ENCODE measurements at regions not wholly inside any gene's neighbourhood (a gene's known extent, or its start where the extent isn't known, plus 50 kb on each side); places are given as distances from the start of the nearest gene placed in this dataset.
"Not testable (repeated sequence)": the region's sequence is repeated elsewhere in the genome, so short reads cannot be mapped to it uniquely, and the experiment has no call there.

DNA sequence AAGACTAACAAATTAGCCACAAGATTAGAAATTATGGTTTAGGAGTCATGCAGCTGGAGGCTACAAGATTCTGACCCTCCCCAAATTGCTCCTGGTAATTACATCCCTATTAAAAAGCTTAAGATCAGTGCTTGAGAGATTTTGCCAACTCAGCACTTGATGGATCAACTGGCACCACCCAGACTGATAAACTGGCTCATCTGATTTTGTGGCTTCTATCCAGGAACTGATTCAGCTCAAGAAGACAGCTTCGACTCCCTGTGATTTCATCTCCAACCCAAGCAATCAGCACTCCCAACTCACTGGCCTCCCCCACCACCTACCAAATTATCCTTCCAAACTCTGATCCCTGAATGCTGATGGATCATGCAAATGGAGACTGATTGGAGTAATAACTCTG, 94.8 kb downstream of the TNFRSF13B start:
- peaks cover 0 to 11% (median 0%) of the 10 kb centered on the region in 5 donors for H3K36me3 Mint-ChIP-seq
- peaks cover 0 to 3% (median 0%) of the 10 kb centered on the region in 5 donors for H3K27me3 Mint-ChIP-seq
- no peaks in the 10 kb centered on the region for H3K4me1 Mint-ChIP-seq
- ATAC-seq, result no peak
- ChIA-PET POLR2A (no interaction called here), CTCF (no interaction called here)
- Histone ChIP-seq H3K4me3 (ENCODE audit: low read length) (no peak overlapping the region), H3K36me3 (ENCODE audit: control insufficient read depth in 2 of 3, insufficient read depth in 3 of 3, low read length in 3 of 3) (no peaks in the 10 kb centered on the region), H3K9me3 (ENCODE audit: control insufficient read depth in 2 of 3, low read length in 3 of 3) (peaks cover 0 to 8% (median 0%) of the 10 kb centered on the region in 3 experiments), H3K27ac (ENCODE audit: low read depth, low read length) (no peak overlapping the region), H3K27me3 (ENCODE audit: control insufficient read depth in 2 of 2, insufficient read depth in 2 of 2, low read length in 2 of 2) (no peaks in the 10 kb centered on the region), H3K4me1 (ENCODE audit: control insufficient read depth in 2 of 2, insufficient read depth in 2 of 2, low read length in 2 of 2) (no peaks in the 10 kb centered on the region)
- intact Hi-C loops (cut with micrococcal nuclease), result no loop called here
- no peak for DNase-seq
- H3K27ac Mint-ChIP-seq, result no peak overlapping the region
- H3K4me3 Mint-ChIP-seq, result no peak overlapping the region
- H3K9me3 Mint-ChIP-seq, result peaks cover 0 to 17% (median 4%) of the 10 kb centered on the region in 11 donors

DNA sequence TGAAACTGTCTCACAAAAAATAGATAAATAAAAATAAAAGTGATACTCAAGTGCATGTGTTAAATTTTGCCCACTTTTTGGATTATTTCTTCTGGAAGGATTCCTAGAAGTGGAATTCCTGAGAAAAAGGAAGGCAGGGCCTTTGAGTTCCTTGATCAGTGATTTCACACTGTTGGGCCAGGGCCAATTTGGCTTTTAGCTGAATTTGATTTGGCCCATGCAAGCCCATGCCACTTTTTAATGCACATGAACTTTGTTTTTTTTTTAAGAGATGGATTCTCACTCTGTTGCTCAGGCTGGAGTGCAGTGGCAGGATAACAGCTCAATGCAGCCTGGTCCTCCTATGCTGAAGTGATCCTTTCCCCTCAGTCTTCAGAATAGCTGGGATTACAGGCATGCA, 96.3 kb downstream of the TNFRSF13B start:
- DNase-seq, result no peak
- Histone ChIP-seq H3K9me3 (ENCODE audit: control insufficient read depth in 2 of 3, low read length in 3 of 3) (peaks cover 0 to 8% (median 0%) of the 10 kb centered on the region in 3 experiments), H3K27me3 (ENCODE audit: control insufficient read depth in 2 of 2, insufficient read depth in 2 of 2, low read length in 2 of 2) (no peaks in the 10 kb centered on the region), H3K27ac (ENCODE audit: low read depth, low read length) (no peak overlapping the region), H3K4me1 (ENCODE audit: control insufficient read depth in 2 of 2, insufficient read depth in 2 of 2, low read length in 2 of 2) (no peaks in the 10 kb centered on the region), H3K36me3 (ENCODE audit: control insufficient read depth in 2 of 3, insufficient read depth in 3 of 3, low read length in 3 of 3) (no peaks in the 10 kb centered on the region), H3K4me3 (ENCODE audit: low read length) (no peak overlapping the region)
- no peak overlapping the region for H3K4me3 Mint-ChIP-seq
- ChIA-PET CTCF (no interaction called here), POLR2A (no interaction called here)
- H3K27me3 Mint-ChIP-seq, result peaks cover 0 to 3% (median 0%) of the 10 kb centered on the region in 5 donors
- ATAC-seq, result no peak
- no peaks in the 10 kb centered on the region for H3K4me1 Mint-ChIP-seq
- H3K9me3 Mint-ChIP-seq, result peaks cover 0 to 17% (median 4%) of the 10 kb centered on the region in 11 donors
- intact Hi-C loops (cut with micrococcal nuclease), result no loop called here
- peaks cover 0 to 11% (median 0%) of the 10 kb centered on the region in 5 donors for H3K36me3 Mint-ChIP-seq
- H3K27ac Mint-ChIP-seq, result no peak overlapping the region

DNA sequence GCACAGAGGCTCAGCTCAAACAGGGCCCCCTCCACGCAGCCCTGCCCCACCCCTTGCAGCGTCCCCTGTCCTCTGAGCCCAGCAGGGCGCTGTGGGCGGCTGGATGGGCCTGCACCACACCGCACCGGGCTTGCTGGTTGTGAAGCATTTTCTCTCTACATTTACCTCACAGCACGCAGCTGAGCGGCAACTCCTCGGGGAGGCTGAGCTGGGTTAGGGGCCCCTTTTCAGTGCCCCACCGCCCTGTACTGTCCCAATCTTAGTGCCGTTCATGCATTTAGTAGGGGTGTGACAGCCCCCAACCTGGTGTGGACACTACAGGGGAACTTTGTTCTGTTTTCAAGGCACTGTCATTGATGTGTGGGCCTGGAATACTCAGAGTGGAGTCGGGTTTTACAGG, 97.7 kb downstream of the TNFRSF13B start:
- H3K36me3 ChIP-seq (ENCODE audit: control insufficient read depth in 2 of 3, insufficient read depth in 3 of 3, low read length in 3 of 3); DNase-seq; CTCF ChIA-PET; H3K4me3 Mint-ChIP-seq; H3K4me1 Mint-ChIP-seq; POLR2A ChIA-PET; H3K4me3 ChIP-seq (ENCODE audit: low read length); ATAC-seq; intact Hi-C loops (cut with micrococcal nuclease); H3K9me3 ChIP-seq (ENCODE audit: control insufficient read depth in 2 of 3, low read length in 3 of 3); H3K27me3 ChIP-seq (ENCODE audit: control insufficient read depth in 2 of 2, insufficient read depth in 2 of 2, low read length in 2 of 2); H3K27ac Mint-ChIP-seq; H3K27me3 Mint-ChIP-seq; H3K4me1 ChIP-seq (ENCODE audit: control insufficient read depth in 2 of 2, insufficient read depth in 2 of 2, low read length in 2 of 2); H3K27ac ChIP-seq (ENCODE audit: low read depth, low read length): not testable (repeated sequence)
- peaks cover 0 to 11% (median 0%) of the 10 kb centered on the region in 5 donors for H3K36me3 Mint-ChIP-seq
- peaks cover 0 to 17% (median 4%) of the 10 kb centered on the region in 11 donors for H3K9me3 Mint-ChIP-seq

DNA sequence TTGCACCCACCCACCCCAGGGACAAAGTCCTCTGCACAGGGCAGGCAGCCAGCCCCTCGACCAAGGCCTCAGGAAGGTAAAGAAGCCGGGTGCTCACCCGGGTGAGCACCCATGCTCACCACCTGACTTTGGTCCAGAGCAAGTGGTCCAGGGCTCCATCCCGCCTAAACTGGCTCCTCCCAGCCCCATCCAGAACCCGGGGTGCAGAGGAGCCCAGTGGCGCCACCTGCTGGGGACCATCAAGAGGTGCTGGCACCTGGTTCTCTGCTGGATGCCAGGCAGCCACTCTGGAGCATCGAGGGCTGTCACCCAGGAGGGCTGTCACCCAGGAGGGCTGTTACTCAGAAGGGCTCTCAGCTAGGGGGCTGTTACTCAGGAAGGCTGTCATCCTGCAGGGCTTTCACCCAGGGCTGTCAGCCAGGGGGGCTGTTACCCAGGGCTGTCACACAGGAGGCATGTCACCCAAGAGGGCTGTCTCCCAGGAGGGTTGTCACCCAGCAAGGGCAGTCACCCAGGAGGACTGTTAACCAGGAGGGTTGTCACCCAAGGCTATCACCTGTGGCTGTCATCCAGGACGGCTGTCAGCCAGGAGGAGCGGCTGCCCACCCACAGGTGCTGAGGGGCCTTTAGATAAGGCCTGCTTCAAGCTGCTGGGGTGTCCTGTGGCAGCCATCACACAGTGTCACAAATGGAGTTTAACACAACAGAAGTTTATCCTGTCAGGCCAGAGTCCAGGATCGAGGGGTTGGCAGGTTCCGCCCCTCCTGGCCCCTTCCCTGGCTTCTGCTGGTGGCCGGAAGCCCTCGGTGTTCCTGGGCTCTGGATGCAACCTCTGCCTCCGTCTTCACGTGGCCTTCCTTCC, 98.5 kb downstream of the TNFRSF13B start:
- Mint-ChIP-seq H3K4me1 (peaks cover 0 to 2% (median 0%) of the 10 kb centered on the region in 7 donors), H3K27ac (peak overlapping the region in 1 of 9 donors; percentile 32), H3K9me3 (peaks cover 0 to 14% (median 4%) of the 10 kb centered on the region in 11 donors), H3K27me3 (peaks cover 0 to 7% (median 0%) of the 10 kb centered on the region in 5 donors), H3K4me3 (no peak overlapping the region), H3K36me3 (peaks cover 0 to 6% (median 0%) of the 10 kb centered on the region in 5 donors)
- ATAC-seq (peak; percentile 60), DNase-seq (peak in 3 of 9 donors; percentile 7 to 46 (median 16))
- peaks cover 0 to 8% (median 0%) of the 10 kb centered on the region in 3 experiments for H3K9me3 ChIP-seq (ENCODE audit: control insufficient read depth in 2 of 3, low read length in 3 of 3)
- H3K27me3 ChIP-seq (ENCODE audit: control insufficient read depth in 2 of 2, insufficient read depth in 2 of 2, low read length in 2 of 2), result no peaks in the 10 kb centered on the region
- no peaks in the 10 kb centered on the region for H3K4me1 ChIP-seq (ENCODE audit: control insufficient read depth in 2 of 2, insufficient read depth in 2 of 2, low read length in 2 of 2)
- ChIA-PET CTCF (no interaction called here), POLR2A (no interaction called here)
- no peak overlapping the region for H3K27ac ChIP-seq (ENCODE audit: low read depth, low read length)
- no peak overlapping the region for H3K4me3 ChIP-seq (ENCODE audit: low read length)
- no peaks in the 10 kb centered on the region for H3K36me3 ChIP-seq (ENCODE audit: control insufficient read depth in 2 of 3, insufficient read depth in 3 of 3, low read length in 3 of 3)
- intact Hi-C loops (cut with micrococcal nuclease), result no loop called here

DNA sequence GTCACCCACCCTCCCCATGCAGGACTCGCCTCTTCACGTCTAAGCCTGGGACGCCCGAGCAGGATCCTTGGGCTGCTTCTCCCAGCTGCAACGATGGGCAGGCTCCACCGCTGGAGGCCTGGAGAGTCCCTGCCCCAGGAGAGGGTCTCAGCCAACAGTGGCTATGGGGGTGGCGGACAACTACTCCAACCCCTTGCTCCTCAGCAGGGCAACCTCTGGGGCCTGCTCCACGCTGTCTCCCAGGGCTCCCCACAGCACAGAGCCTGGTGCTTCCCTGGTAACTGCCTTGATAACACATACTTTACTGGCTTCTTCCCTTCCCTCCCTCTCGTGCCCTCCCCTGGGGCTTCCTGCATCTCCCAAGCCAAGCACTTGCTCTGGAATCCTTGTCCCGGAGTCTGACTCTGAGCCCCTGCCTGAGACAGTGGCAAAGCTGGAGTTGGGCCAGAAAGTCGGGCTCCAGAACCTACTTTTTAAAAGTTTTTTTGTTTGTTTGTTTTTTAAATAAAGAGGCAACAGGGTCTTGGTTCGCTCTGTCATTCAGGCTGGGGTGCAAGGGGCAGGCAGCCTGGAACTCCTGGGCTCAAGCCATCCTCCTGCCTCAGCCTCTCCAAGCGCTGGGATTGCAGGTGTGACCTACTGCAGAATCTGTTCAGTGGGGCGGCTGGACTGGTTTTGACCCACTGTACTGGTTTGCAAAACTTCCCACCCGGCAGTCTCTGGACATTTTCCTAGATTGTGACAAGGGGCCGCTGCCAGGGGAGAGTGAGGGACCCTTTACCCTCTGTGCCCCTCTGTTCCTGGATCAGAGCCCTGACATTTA, 99.4 kb downstream of the TNFRSF13B start:
- ChIA-PET POLR2A (no interaction called here), CTCF (no interaction called here)
- Mint-ChIP-seq H3K9me3 (peaks cover 0 to 7% (median 4%) of the 10 kb centered on the region in 11 donors), H3K36me3 (peaks cover 0 to 4% (median 0%) of the 10 kb centered on the region in 5 donors), H3K27me3 (peaks cover 0 to 7% (median 0%) of the 10 kb centered on the region in 5 donors), H3K4me3 (no peak overlapping the region), H3K27ac (no peak overlapping the region), H3K4me1 (peaks cover 0 to 2% (median 0%) of the 10 kb centered on the region in 7 donors)
- Histone ChIP-seq H3K9me3 (ENCODE audit: control insufficient read depth in 2 of 3, low read length in 3 of 3) (peaks cover 0 to 7% (median 0%) of the 10 kb centered on the region in 3 experiments), H3K4me3 (ENCODE audit: low read length) (no peak overlapping the region), H3K27ac (ENCODE audit: low read depth, low read length) (no peak overlapping the region), H3K4me1 (ENCODE audit: control insufficient read depth in 2 of 2, insufficient read depth in 2 of 2, low read length in 2 of 2) (no peaks in the 10 kb centered on the region), H3K27me3 (ENCODE audit: control insufficient read depth in 2 of 2, insufficient read depth in 2 of 2, low read length in 2 of 2) (no peaks in the 10 kb centered on the region), H3K36me3 (ENCODE audit: control insufficient read depth in 2 of 3, insufficient read depth in 3 of 3, low read length in 3 of 3) (no peaks in the 10 kb centered on the region)
- DNase-seq, result no peak
- intact Hi-C loops (cut with micrococcal nuclease), result no loop called here
- no peak for ATAC-seq

DNA sequence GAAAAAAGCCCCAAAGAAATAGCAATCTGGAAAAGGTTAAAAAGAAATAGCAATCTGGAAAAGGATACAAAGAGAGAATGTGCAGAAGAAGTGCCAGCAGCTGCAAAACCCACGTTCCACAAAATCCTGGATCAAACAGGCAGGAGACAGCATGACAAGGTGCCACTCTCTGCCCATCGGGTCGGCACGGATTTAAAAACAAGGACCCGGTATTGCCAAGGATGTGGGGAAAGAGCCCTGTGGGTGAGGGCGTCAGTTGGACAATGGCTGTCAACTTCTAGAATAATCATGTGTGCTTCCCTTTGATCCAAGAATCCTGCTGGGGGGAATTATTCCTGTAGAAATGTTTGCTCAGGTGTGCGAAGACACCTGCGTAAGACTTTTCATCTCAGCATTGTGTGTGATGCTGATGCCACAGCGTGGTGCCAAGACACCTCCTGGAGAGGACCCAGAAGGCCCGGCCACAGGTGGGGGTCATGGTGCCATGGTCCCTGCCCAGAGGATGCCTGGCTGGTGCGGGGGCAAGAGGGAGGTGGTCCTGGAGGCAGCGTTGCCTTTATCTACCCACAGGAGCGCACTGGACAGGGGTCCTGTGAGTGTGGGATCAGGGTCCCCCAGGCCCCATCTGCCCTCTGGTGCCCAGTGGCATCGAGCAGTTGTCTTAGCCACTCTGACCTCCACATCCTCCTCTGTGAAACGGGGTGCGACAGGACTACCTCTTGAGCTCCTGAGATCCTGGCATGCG, 100.3 kb downstream of the TNFRSF13B start:
- DNase-seq; H3K9me3 Mint-ChIP-seq; CTCF ChIA-PET; H3K27me3 ChIP-seq (ENCODE audit: control insufficient read depth in 2 of 2, insufficient read depth in 2 of 2, low read length in 2 of 2); ATAC-seq; H3K27ac Mint-ChIP-seq; H3K9me3 ChIP-seq (ENCODE audit: control insufficient read depth in 2 of 3, low read length in 3 of 3); H3K4me1 Mint-ChIP-seq; POLR2A ChIA-PET; H3K27ac ChIP-seq (ENCODE audit: low read depth, low read length); H3K4me3 ChIP-seq (ENCODE audit: low read length); intact Hi-C loops (cut with micrococcal nuclease); H3K4me3 Mint-ChIP-seq; H3K27me3 Mint-ChIP-seq; H3K4me1 ChIP-seq (ENCODE audit: control insufficient read depth in 2 of 2, insufficient read depth in 2 of 2, low read length in 2 of 2); H3K36me3 Mint-ChIP-seq; H3K36me3 ChIP-seq (ENCODE audit: control insufficient read depth in 2 of 3, insufficient read depth in 3 of 3, low read length in 3 of 3): not testable (repeated sequence)
